ENCODE measurements at regions not wholly inside any gene's neighbourhood (a gene's known extent, or its start where the extent isn't known, plus 50 kb on each side); places are given as distances from the start of the nearest gene placed in this dataset.

DNA sequence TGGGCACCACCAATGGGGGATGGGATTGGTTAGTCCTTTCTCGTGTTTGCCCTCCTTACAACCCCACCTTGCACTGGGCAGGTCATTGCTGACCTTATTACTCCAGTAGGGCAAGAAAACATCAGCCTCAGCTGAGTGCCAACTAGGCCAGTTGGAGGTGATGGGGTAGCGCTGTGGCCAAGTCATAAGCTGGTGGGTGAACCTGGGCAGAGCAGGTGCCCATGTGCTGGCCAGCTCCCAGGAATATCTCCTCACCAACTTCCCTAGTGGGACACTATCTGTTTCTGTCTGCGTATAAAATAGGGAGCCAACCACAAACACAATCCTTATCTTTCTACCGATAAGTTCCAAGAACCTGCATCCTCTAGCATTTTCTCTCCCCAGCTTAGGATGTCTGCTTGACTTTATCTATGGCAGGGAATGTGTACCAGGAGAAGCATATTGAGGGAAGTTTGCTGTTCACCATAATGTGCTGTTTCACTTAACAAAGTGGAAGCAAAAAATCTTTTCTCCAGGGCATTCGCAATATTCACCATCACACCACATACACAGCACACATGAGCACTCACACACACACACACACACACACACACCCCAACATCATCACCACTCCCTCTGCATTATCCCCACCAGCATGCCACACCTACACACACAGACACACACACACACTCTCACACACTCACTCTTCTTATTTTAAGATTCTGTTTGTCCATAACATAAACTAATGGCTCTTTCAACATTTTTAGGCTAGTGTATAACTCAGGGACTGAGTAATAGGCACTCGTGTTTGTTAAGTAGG is 390.0 kb downstream of the ENC1 start:
- DNase-seq (ENCODE audit: extremely low read depth, low read depth, low spot score), result no peak

DNA sequence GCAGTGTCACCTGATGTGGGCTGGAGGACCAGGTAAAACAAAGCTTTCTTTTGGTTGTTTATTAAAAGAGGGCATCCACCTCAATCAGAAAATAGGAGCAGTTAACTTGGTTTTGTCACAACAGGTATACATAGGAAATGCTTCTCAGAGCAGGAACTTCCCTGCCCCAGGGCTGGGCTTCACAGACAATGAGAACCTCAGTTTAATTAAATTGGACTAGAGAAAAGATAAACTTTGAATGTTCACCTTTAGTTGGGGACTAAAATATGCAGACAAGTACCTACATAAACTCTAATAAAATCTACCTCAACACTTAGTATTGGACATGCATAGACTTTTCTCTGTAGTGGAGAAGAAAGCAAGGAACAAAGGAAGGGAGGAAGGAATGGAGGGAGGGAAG is 392.0 kb downstream of the ENC1 start:
- no peak for DNase-seq (ENCODE audit: extremely low read depth, low read depth, low spot score)

DNA sequence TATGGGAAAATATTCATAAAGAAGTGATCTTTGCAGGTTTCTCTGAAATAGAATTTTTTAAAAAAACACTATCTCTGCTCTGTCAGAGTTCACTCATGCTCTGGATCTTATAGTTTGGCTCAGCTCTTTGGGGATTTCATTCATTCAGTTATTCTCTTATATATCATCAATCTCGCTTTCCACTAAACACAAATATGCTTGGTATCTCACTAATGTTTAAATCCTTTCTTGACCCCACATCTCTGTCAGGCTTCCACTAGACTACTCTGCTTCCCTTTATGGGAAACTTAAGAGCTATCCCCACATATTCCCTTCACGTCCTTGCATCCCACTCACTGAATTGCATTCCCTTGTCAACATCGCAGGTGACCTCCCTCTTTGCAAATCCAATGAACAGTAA is 396.1 kb downstream of the ENC1 start:
- DNase-seq (ENCODE audit: extremely low read depth, low read depth, low spot score), result no peak

DNA sequence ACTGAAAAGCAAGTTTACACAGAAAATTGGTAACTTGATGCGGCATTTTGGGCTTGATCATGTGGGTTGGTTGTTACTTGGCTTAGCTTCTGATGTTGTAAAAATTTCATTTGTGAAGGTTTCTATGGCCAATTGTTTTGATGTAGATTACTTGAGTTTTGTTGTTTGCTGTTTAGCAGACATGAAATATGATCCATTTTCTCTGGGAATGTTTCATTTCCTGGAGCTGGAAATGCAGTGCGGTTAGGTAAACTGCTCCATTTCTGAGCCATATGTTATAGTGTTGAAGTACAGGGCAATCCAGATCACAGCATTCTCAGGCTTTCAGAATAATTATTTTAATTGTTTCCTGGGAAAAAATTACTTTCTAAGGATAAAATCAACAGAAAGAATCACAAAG is 396.9 kb downstream of the ENC1 start:
- DNase-seq (ENCODE audit: extremely low read depth, low read depth, low spot score), result no peak

DNA sequence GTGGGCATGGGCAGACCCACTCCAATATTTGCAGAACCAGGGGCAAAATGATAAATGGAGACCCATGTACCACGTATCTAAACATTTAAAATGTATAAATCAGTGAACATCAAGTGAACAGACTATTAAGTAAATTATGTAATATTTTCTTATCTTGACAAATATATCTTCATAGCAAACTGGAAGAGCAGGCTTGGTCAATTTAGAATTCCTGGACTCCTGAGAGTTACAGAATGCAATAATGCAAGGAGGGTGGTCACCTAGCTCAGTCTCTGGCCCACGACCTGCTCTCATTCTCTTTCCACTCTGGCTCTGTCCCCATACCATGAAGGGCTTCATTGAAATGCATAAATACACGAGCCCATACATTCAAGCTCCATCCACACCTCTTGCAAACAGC is 398.0 kb downstream of the ENC1 start:
- no peak for DNase-seq (ENCODE audit: extremely low read depth, low read depth, low spot score)

DNA sequence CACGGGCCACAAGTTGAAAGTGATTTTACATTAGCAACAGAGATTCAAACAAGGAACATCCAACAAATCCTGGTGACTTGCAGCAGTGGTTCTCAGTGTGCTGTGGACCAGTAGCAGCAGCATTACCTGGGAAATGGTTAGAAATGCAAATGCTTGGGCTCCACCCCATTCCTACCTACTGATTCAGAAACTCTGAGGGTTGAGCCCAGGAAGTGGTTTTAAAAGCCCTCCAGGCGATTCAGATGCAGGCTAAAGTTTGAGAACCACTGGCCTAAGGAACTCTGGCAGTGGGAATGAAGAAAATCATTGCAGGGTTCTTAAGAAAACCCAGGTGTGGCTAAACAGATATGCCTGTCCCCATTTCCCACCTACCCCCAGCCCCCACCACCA is 398.8 kb downstream of the ENC1 start:
- no peak for DNase-seq (ENCODE audit: extremely low read depth, low read depth, low spot score)

DNA sequence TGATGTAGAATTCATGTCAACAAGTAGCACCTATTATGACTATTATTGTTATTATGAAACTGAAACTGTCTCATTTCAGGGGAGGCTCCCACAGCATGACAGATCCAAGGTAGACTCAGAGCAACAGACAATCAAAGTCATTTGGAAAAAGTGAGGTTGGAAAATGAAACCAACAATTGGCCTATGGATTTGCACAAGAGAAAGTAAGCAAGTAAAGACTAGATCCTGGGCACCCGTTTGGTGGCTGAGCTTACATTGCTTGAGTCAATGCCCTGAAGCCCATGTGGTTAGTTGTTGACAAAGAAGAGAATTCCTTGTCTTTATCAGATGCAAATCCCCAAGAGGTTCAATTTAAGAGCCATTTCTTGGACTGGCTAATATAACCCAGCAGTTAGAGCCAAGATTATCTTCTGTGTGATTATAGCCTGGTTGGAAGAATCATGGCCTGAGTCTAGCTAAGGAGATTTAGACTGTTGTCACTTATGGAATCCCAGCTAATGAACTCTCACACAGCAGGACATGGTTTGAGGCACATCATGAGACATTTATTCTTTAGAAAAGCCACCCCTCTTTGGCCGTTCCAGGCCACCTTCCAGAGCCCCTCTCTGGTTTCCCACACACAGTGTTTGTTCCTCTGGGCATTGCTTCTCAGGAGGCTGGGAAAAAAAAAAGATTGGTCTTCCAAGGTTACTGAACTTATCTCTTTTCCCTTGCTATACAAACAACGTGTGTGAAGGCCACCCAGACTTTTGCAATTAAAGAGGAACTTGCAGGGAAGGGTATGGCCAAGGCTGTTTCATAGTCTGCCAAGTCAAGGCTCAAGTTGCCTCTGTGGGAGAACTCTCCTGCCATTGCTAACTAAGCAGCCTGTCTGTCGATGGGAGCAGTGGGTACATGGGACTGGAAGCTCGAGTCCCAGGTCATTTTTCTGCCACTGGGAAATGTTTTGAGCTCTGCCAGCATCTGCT is 399.5 kb downstream of the ENC1 start:
- no peak for DNase-seq (ENCODE audit: extremely low read depth, low read depth, low spot score)

DNA sequence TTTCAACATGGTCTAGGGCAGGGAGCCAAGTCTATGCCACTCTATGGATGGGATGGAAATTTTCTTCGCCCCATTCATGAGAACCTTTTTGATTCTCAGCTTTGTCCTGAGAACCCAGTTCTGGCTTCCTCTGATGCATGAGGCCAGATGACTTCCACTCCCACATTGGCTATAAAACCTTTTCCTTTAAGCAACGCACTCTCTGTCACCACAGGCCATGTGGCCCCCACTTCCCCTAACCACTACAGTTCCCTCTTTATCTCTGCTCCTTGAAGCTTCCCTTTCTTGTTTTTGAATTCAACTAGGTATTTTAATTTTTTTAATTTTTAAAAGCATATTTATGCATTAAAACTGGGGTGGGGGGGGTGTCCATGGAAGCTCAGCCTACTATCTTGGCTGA is 401.3 kb downstream of the ENC1 start:
- DNase-seq (ENCODE audit: extremely low read depth, low read depth, low spot score), result no peak

DNA sequence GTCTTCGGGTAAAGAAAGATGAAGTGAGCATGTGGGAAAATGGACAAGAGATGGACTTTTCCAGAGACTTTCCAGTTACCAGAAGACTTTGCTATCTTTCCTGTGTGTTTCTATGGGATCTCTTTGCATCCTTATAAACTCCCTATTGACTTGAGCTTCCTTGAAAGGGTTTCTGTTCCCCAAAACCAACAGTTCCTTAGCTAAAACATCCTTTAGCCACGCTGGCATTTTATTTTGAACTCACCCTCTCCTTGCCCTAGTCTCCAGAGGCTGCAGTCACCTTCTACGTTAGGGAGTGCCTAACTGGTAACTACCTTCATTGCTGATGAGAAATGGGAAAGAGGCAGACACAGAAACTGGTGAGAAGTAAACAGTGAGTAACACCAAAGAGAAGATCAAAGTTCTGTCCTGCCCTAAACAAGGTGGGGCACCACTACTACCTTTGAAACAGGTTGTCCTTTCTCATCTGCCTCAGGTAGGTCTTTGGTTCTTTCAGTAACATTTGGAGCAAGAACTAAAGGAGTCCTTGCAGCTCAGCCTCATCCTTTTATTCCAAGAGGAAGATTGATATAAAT is 402.9 kb downstream of the ENC1 start:
- no peak for DNase-seq (ENCODE audit: extremely low read depth, low read depth, low spot score)

DNA sequence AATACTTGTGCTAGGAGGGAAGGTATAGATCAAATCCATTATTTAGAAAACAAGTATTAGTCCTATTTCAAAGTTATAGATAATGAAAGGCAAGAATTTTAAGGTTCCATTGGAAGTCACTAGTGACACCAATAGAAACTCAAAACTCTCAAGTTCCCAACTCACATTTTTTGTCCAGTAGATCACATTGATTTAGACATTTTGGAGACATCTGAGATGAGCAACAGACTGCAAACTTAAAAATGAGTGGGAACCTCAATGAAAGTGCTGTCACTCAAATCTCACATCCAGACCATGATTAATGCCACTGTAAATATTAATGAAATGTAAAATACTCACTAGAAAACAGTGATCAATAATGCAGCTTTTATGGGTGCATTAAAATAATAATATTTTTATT is 405.0 kb downstream of the ENC1 start:
- DNase-seq (ENCODE audit: extremely low read depth, low read depth, low spot score), result no peak

DNA sequence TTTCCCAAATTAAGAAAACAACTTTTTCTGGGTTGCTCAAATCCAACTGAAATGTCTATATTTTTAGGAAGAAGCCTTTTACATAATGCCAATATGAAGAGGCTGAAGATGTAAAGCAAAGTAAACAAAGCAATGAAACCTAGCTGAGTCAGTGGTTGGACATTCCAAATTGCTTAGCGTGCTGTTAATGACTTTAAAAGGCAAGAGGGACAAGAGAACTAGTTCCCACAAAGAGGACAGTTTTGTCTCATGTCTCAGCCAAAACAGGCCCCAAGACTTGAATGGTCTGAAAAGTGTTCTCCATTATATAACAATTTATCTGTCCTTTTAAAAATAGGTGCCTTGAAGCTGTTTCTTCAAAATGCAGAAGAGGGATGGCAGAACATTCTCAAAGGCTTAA is 407.0 kb downstream of the ENC1 start:
- no peak for DNase-seq (ENCODE audit: extremely low read depth, low read depth, low spot score)

DNA sequence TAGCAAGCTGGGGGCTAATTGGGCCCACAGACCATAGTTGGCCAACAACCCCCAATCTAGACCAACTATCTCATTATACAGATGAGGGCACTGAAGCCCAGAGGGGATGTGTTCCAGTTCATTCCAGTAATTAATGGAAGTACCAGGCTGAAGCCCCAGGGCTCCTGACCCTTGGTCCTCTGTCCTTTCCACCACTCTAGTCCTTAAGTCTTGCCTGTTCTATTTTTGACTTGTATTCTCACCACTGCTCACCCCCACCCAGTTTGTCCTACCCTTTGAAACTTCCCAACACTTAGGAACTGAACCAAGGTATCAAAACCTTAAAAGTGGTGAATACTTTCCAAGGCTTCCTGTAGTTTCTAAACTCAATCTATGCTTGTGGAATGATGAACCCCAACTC is 407.4 kb downstream of the ENC1 start:
- no peak for DNase-seq (ENCODE audit: extremely low read depth, low read depth, low spot score)

DNA sequence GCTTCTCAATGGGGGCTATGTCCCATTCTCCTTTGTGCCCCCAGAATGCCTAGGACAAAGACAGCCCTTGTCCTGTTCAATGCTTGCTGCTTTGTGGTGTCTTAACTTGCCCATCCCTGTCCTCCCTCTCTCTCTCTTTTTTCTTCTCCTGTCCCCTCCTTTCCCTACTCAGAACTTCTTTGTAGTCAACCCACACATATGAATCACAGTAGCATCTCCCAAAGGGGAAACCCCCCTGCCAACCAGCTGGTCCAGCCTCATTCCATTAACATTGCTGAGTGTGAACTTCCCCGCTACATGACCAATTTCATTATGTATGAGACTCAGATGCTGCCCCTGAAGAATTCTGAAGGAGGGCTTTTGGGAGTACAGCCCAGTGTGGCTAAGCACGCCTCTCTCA is 408.3 kb downstream of the ENC1 start:
- no peak for DNase-seq (ENCODE audit: extremely low read depth, low read depth, low spot score)

DNA sequence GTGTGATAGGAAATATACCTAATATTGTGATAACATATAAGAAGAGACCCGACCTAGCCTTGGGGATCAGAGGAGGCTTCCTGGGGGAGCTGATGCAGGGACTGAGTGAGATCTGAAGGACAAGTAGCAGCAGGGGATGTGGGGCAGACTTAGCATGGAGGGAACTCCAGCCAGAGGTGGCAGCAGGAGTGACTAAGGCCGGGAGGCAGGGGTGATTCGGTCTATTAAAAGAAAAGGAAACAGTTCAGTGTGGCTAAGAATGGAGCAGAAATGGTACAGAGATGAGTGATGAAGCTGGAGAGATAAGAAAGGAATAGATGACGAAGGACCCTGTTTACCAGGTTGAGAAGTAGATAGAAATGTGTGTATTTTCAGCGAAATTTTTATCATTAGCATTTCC is 408.8 kb downstream of the ENC1 start:
- DNase-seq (ENCODE audit: extremely low read depth, low read depth, low spot score), result no peak

DNA sequence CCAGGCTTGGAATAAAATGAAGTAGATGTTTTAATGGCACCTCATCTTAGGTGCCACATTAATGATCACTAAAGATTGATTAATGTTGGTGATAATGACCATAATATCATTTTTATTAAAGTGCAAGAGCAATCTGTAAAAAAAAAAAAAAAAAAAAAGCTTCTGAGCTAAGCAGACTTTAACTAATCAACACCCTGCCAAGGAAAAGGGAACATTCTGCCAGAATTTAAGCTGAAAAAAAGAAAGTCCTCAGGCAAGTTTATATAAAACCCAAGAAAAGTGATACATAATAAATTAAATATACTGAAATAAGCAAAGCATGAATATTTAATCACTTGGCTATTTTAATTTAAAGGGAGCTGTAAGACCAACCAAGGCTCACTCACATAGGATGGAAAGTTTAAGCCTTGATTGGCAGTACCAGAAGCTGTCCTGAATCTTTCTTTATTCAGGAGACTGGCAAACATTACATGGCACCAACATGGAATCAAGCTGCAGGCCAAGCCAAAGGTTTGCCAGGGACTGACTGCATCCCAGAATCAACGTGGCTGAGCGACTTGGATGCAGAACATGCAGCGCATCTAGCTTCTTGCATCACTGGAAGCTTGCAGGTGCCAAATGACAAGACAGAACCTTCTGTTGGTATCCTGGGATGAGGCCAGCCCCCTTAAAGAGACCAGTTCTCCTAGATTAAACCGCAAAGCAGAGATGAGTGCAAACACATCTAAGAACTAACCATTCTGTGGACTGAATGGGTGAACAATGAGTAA is 413.6 kb downstream of the ENC1 start:
- DNase-seq (ENCODE audit: extremely low read depth, low read depth, low spot score), result no peak

DNA sequence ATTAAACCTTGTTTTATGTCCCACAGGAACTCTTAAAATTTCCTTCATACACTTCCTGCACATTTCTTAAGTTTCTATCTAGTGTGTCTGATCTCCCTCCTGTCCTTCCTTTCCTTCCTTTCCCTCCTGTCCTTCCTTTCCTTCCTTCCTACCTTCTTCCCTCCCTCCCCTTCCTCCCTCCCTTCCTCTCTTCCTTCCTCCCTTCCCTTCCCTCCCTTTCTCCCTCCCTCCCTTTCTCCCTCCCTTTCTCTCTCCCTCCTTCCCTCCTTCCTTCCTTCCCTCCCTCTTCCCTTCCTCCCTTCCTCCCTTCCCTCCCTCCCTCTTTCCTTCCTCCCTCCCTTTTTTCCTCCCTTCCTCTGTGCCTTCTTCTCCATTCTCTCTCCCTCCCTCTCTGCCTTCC is 414.9 kb downstream of the ENC1 start:
- no peak for DNase-seq (ENCODE audit: extremely low read depth, low read depth, low spot score)

DNA sequence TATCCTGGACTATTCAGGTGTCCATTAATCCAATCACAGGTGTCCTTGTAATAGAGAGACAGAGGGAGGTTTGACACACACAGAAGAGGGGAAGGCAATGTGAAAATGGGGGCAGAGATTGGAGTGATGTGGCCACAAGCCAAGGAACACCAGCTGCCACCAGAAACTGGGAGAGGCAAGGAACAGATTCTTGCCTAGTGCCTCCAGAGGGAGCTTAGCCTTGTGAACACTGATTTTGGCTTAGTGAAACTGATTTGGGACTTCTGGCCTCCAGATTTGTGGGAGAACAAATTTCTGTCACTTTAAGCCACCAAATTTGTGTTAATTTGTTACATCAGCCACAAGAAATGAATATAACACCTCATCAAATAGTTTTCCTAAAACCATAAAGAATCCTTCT is 416.2 kb downstream of the ENC1 start:
- no peak for DNase-seq (ENCODE audit: extremely low read depth, low read depth, low spot score)

DNA sequence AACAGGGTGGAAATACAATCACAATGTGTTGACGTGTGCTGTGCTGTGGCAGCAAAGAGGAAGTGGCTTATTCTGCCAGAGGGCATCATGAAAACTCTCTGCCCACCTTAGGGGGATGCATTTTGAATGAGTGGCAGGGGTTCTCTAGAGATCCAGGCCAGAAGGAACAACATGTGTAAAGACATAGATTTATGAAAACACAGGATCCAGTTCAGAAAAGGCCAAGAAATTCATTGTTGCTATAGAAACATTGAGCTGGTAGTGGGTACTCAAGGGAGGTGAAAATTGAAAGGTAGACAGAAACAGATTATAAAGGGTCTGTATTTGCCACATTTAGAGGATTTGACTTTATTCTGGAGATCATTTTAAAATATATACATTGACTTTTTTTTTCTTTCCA is 417.7 kb downstream of the ENC1 start:
- no peak for DNase-seq (ENCODE audit: extremely low read depth, low read depth, low spot score)

DNA sequence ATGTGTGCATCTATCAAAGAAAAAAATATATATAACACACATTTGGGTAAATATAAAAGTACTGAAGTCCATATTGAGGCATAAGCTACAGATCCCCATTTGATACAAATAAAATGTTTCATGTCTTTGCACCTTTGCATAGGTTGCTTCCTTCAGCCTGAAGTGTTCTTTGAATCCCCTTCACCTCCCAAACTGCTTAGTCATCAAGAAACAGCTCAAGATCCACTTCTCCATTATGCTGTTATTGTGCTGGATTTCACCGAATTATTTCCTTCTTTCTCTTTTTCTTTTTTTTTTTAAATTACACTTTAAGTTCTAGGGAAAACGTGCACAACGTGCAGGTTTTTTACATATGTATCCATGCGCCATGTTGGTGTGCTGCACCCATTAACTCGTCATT is 419.1 kb downstream of the ENC1 start:
- no peak for DNase-seq (ENCODE audit: extremely low read depth, low read depth, low spot score)

DNA sequence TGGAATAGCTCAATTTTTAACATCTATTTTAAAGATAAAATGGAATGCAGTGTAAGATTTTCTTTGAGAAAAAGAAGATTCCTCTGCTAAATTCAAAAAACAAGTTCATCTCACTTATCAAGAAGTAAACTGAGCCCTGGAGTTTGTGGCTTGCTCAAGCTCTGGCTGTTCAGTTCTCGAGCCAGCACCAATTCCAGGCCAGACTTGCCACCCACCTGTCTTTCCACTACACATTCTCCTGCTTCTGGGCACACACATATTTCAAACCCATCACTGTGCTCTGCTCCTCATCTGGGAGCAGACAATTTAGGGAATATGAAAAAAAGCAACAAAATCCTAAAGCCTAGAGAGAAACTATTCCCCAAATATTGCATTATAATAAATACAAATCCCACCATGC is 424.5 kb downstream of the ENC1 start:
- DNase-seq (ENCODE audit: extremely low read depth, low read depth, low spot score), result no peak

DNA sequence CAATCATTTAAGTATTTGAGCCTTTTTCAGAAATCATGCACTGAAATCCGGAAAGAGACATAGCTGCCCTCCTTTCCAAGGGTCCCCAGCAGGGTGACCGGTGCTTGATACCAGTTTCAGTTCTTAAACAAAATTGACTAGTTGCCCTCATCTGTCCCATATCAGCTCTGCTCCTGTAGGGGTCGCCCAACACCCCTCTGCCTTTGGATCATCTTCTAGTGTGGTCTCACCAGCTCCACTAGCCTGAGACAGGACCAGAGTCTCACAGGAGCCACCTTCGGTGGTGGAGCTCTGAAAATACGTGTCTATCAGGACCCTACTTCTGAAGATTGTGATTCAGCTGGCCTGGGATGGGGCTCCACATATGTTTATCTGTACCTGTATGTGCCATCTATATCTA is 428.2 kb downstream of the ENC1 start:
- no peak for DNase-seq (ENCODE audit: extremely low read depth, low read depth, low spot score)

All from glomerular endothelial cell (primary cell).